Left lobe of liver (tissue), 2 donors: ENCODE measurements at regions not wholly inside any gene's neighbourhood (a gene's known extent, or its start where the extent isn't known, plus 50 kb on each side); places are given as distances from the start of the nearest gene placed in this dataset.
"Not testable (repeated sequence)": the region's sequence is repeated elsewhere in the genome, so short reads cannot be mapped to it uniquely, and the experiment has no call there.

Source experiments
- ATAC-seq: fragments of 200-7000 bp; cut with Tn5 transposase; one replicate; pipeline ENCODE4 v1.9.1; 2020; ENCODE audit warnings: mild to moderate bottlenecking, moderate library complexity
- DNase-seq: peaks from one replicate; pipeline ENCODE4 v3.0.0-alpha.2; 2020; ENCODE audit warnings: low spot score
- donor health status: DM: no; HTN: no; CAD: no; lungs with moderate emphysema.
- donor health status: DM: no; HTN: yes; CAD: no.

GRCh38 chr3:152891678-152892077 is 56.7 kb downstream of the P2RY1 start:
- DNase-seq (no peak), ATAC-seq (no peak)

- ATAC-seq (no peak), DNase-seq (no peak)
Observed at GRCh38 chr3:152892446-152892845, 57.5 kb downstream of the P2RY1 start.

- DNase-seq, result no peak
- no peak for ATAC-seq
Observed at GRCh38 chr3:152893647-152894046, 58.7 kb downstream of the P2RY1 start.

GRCh38 chr3:152899306-152899705 is 64.4 kb downstream of the P2RY1 start:
- no peak for ATAC-seq
- no peak for DNase-seq

GRCh38 chr3:152902141-152902669 is 67.3 kb downstream of the P2RY1 start:
- ATAC-seq, result no peak
- DNase-seq, result no peak

- no peak for ATAC-seq
- DNase-seq, result no peak
Observed at GRCh38 chr3:152905631-152906030, 70.7 kb downstream of the P2RY1 start.

- ATAC-seq (peak; percentile 76), DNase-seq (no peak)
Observed at GRCh38 chr3:152909180-152909883, 74.4 kb downstream of the P2RY1 start.

GRCh38 chr3:152910211-152910610 is 75.3 kb downstream of the P2RY1 start:
- ATAC-seq (no peak), DNase-seq (no peak)

GRCh38 chr3:152910966-152911365 is 76.0 kb downstream of the P2RY1 start:
- ATAC-seq (no peak), DNase-seq (no peak)

- not testable (repeated sequence) for DNase-seq, ATAC-seq
Observed at GRCh38 chr3:152914743-152915142, 79.8 kb downstream of the P2RY1 start.

GRCh38 chr3:152915695-152916094 is 80.8 kb downstream of the P2RY1 start:
- no peak for ATAC-seq

GRCh38 chr3:152916753-152917279 is 81.9 kb downstream of the P2RY1 start:
- DNase-seq, result no peak
- no peak for ATAC-seq

More at GRCh38 chr3:152915695-152916094, 80.8 kb downstream of the P2RY1 start:
- DNase-seq, result no peak

- DNase-seq (no peak), ATAC-seq (no peak)
Observed at GRCh38 chr3:152921351-152921750, 86.4 kb downstream of the P2RY1 start.

GRCh38 chr3:152922554-152922953 is 87.6 kb downstream of the P2RY1 start:
- ATAC-seq, result no peak
- DNase-seq, result no peak

GRCh38 chr3:152927131-152927530 is 92.2 kb downstream of the P2RY1 start:
- ATAC-seq (no peak), DNase-seq (no peak)

- DNase-seq (no peak), ATAC-seq (no peak)
Observed at GRCh38 chr3:152930516-152930915, 95.6 kb downstream of the P2RY1 start.

- DNase-seq, result no peak
- ATAC-seq, result no peak
Observed at GRCh38 chr3:152937234-152937633, 102.3 kb downstream of the P2RY1 start.

- ATAC-seq (no peak), DNase-seq (no peak)
Observed at GRCh38 chr3:152938974-152939636, 104.2 kb downstream of the P2RY1 start.

GRCh38 chr3:152941859-152942258 is 106.9 kb downstream of the P2RY1 start:
- no peak for DNase-seq
- peak; percentile 81 for ATAC-seq

- ATAC-seq, result no peak
- DNase-seq, result no peak
Observed at GRCh38 chr3:152942366-152942765, 107.4 kb downstream of the P2RY1 start.

- no peak for DNase-seq
- no peak for ATAC-seq
Observed at GRCh38 chr3:152943645-152944044, 108.7 kb downstream of the P2RY1 start.

GRCh38 chr3:152944671-152945070 is 109.7 kb downstream of the P2RY1 start:
- DNase-seq, result no peak
- ATAC-seq, result no peak
